K562 (cell line): ENCODE measurements at regions not wholly inside any gene's neighbourhood (a gene's known extent, or its start where the extent isn't known, plus 50 kb on each side); places are given as distances from the start of the nearest gene placed in this dataset.

Experiments
- EP300 ChIP-seq: IDR thresholded peaks from 2 replicates; pipeline ENCODE4 v1.6.1; 2012; ENCODE audit warnings: low read length, improper control_type of control experiment
- MAZ ChIP-seq, 2 experiments: fragments of 450-650 bp in 1 of 2; sonication (generic) in 1 of 2; formaldehyde crosslinking; IDR thresholded peaks in 1 of 2; conservative IDR thresholded peaks in 1 of 2; 2 replicates each; pipeline versions ENCODE4 v1.4.0 to v1.5.0; 2020; ENCODE audit warnings: mild to moderate bottlenecking in 1 of 2, missing genetic modification reagents in 1 of 2
- TF ChIP-seq, protein P1 (sequence below): fragments of 250-450 bp; sonication (Bioruptor Pico); IDR thresholded peaks from 2 replicates; pipeline ENCODE4 v1.4.0; 2020

GRCh38 chr2:74053959-74054715, 69.4 kb downstream of the TET3 start:
- no peak for TF ChIP-seq EP300
- TF ChIP-seq, protein P1, sequence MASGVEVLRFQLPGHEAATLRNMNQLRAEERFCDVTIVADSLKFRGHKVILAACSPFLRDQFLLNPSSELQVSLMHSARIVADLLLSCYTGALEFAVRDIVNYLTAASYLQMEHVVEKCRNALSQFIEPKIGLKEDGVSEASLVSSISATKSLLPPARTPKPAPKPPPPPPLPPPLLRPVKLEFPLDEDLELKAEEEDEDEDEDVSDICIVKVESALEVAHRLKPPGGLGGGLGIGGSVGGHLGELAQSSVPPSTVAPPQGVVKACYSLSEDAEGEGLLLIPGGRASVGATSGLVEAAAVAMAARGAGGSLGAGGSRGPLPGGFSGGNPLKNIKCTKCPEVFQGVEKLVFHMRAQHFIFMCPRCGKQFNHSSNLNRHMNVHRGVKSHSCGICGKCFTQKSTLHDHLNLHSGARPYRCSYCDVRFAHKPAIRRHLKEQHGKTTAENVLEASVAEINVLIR (CRISPR knock-in tag) = no peak
- TF ChIP-seq MAZ (CRISPR knock-in tag; conservative IDR thresholded peaks at IDR 0.05 in 1 of 2, IDR thresholded peaks at IDR 0.05 in 1 of 2) = no peak
